GM12878 (cell line): ENCODE measurements at regions not wholly inside any gene's neighbourhood (a gene's known extent, or its start where the extent isn't known, plus 50 kb on each side); places are given as distances from the start of the nearest gene placed in this dataset.

Experiments
- ATAC-seq: fragments of 200-7000 bp; cut with Tn5 transposase; 3 replicates; pipeline ENCODE4 v1.9.1; 2020; ENCODE audit warnings: mild to moderate bottlenecking, moderate library complexity
- BruUV-seq: library from RNA; stranded (reverse); fragments of 400-500 nt; replicated peaks from 2 replicates; lab custom pipeline; 2021; lab: Mats Ljungman, UMichigan
- CTCF ChIA-PET: fragments of 300-600 bp; sonication (Branson Sonifier 250); formaldehyde crosslinking; extraction: SDS; loops from one replicate; lab custom pipeline; 2021; ENCODE audit warnings: inconsistent platforms; lab: Yijun Ruan, JAX
- POLR2A ChIA-PET: fragments of 350-600 bp; formaldehyde crosslinking; extraction: SDS; loops from one replicate; lab custom pipeline; 2021; ENCODE audit warnings: inconsistent platforms; lab: Charles Lee
- RAD21 ChIA-PET: fragments of 300-600 bp; sonication (Branson Sonifier 250); formaldehyde crosslinking; loops from one replicate; lab custom pipeline; 2023; ENCODE audit warnings: antibody characterized with exemption; ENCODE audit not compliant: unreplicated experiment; lab: Charles Lee
- SMC1A ChIA-PET: fragments of 300-600 bp; sonication (Branson Sonifier 250); formaldehyde crosslinking; loops from one replicate; lab custom pipeline; 2023; ENCODE audit not compliant: unreplicated experiment, uncharacterized antibody; lab: Charles Lee
- DNase-seq: peaks from one replicate; pipeline ENCODE4 v3.0.0-alpha.2; 2011; ENCODE audit warnings: low read depth, low spot score
- FAIRE-seq: peaks from 3 replicates; lab custom pipeline; 2011; peaks lifted over from hg19 to GRCh38; lab: Jason Lieb, UNC
- H2AFZ ChIP-seq: 2 replicates; pipeline ENCODE4 v1.6.0; 2011; ENCODE audit warnings: low read depth, low read length, control low read depth; ENCODE audit not compliant: control insufficient read depth
- H3K27ac ChIP-seq: 2 replicates; pipeline ENCODE4 v1.5.1; 2011; ENCODE audit warnings: control low read depth; ENCODE audit not compliant: control insufficient read depth, insufficient read depth
- H3K27me3 ChIP-seq, 2 experiments: replicated peaks in 1 of 2; 2 replicates each; pipeline versions ENCODE4 v1.6.0 to v1.6.1; 2011; ENCODE audit warnings: low read length in 1 of 2; ENCODE audit not compliant: control insufficient read depth in 2 of 2, insufficient read depth in 2 of 2
- H3K36me3 ChIP-seq, 2 experiments: 2 replicates each; pipeline ENCODE4 v1.5.1; 2011; ENCODE audit warnings: low read length in 1 of 2; ENCODE audit not compliant: control insufficient read depth in 2 of 2, insufficient read depth in 2 of 2
- H3K4me1 ChIP-seq: 2 replicates; pipeline ENCODE4 v1.6.1; 2011; ENCODE audit warnings: mild to moderate bottlenecking, low read length, moderate library complexity, mixed read lengths; ENCODE audit not compliant: control insufficient read depth, insufficient read depth
- H3K4me2 ChIP-seq: 2 replicates; pipeline ENCODE4 v1.6.0; 2011; ENCODE audit warnings: control low read depth; ENCODE audit not compliant: control insufficient read depth, insufficient read depth
- H3K4me3 ChIP-seq: fragments of 200-600 bp; sonication (generic); 2 replicates; pipeline ENCODE4 v1.5.1; 2016
- H3K79me2 ChIP-seq: 2 replicates; pipeline ENCODE4 v1.6.0; 2011; ENCODE audit warnings: low read length; ENCODE audit not compliant: control insufficient read depth, insufficient read depth
- H3K9ac ChIP-seq: 2 replicates; pipeline ENCODE4 v1.8.0; 2011; ENCODE audit warnings: low read length, control low read depth, mixed read lengths; ENCODE audit not compliant: control insufficient read depth, insufficient read depth
- H3K9me3 ChIP-seq: replicated peaks from 3 replicates; pipeline ENCODE4 v1.5.1; 2011; ENCODE audit warnings: mild to moderate bottlenecking, low read length; ENCODE audit not compliant: control insufficient read depth, insufficient read depth
- H4K20me1 ChIP-seq: 2 replicates; pipeline ENCODE4 v1.6.0; 2011; ENCODE audit not compliant: control insufficient read depth, insufficient read depth
- CEBPB ChIP-seq, 2 experiments: fragments of 150-350 bp in 1 of 2; IDR thresholded peaks; 2 replicates each; pipeline ENCODE4 v1.6.1; 2012 to 2014; ENCODE audit warnings: low read depth in 2 of 2, low read length in 2 of 2, borderline replicate concordance in 1 of 2, inconsistent platforms in 1 of 2
- CTCF ChIP-seq, 3 experiments: IDR thresholded peaks in 2 of 3; conservative IDR thresholded peaks in 1 of 3; 2 replicates each; pipeline ENCODE4 v1.5.1; 2011; ENCODE audit warnings: low read depth in 3 of 3, low read length in 3 of 3, mild to moderate bottlenecking in 3 of 3, control low read depth in 2 of 3, moderate library complexity in 2 of 3, inconsistent platforms in 1 of 3, mixed read lengths in 1 of 3; ENCODE audit not compliant: control insufficient read depth in 2 of 3, insufficient read depth in 1 of 3; ENCODE audit errors: extremely low read depth in 1 of 3
- FOXK2 ChIP-seq: fragments of 450-650 bp; IDR thresholded peaks from 2 replicates; pipeline ENCODE4 v1.6.1; 2017; ENCODE audit warnings: mild to moderate bottlenecking, moderate library complexity
- FOXM1 ChIP-seq: IDR thresholded peaks from 2 replicates; pipeline ENCODE4 v1.6.1; 2012; ENCODE audit warnings: low read depth, mild to moderate bottlenecking, inconsistent platforms, low read length, moderate library complexity
- GABPA ChIP-seq: IDR thresholded peaks from 2 replicates; pipeline ENCODE4 v1.6.1; 2014; ENCODE audit warnings: antibody characterized with exemption, low read depth, mild to moderate bottlenecking, inconsistent platforms
- JUND ChIP-seq: IDR thresholded peaks from 2 replicates; pipeline ENCODE4 v1.6.1; 2012; ENCODE audit warnings: low read depth, mild to moderate bottlenecking, low read length, improper control_type of control experiment, moderate library complexity
- PAX5 ChIP-seq: IDR thresholded peaks from 2 replicates; pipeline ENCODE4 v1.6.1; 2011; ENCODE audit warnings: low read depth, low read length, borderline replicate concordance
- PML ChIP-seq: IDR thresholded peaks from 2 replicates; pipeline ENCODE4 v1.6.1; 2012; ENCODE audit warnings: low read length, inconsistent platforms
- PRDM15 ChIP-seq: fragments of 450-650 bp; formaldehyde crosslinking; IDR thresholded peaks from 2 replicates; pipeline ENCODE4 v1.4.0; 2020; ENCODE audit warnings: mild to moderate bottlenecking, moderate library complexity
- RCOR1 ChIP-seq: conservative IDR thresholded peaks from 2 replicates; pipeline ENCODE4 v1.6.1; 2012; ENCODE audit warnings: low read depth, low read length, improper control_type of control experiment
- SIX5 ChIP-seq: IDR thresholded peaks from 2 replicates; pipeline ENCODE4 v1.6.1; 2011; ENCODE audit warnings: mild to moderate bottlenecking, low read depth, low read length, moderate library complexity; ENCODE audit not compliant: severe bottlenecking
- SPI1 ChIP-seq: IDR thresholded peaks from 2 replicates; pipeline ENCODE4 v1.6.1; 2011; ENCODE audit warnings: low read depth, mild to moderate bottlenecking, low read length, moderate library complexity, borderline replicate concordance; ENCODE audit not compliant: insufficient read depth
- STAT3 ChIP-seq: IDR thresholded peaks from 2 replicates; pipeline ENCODE4 v1.6.1; 2011; ENCODE audit warnings: low read depth, low read length, improper control_type of control experiment
- TARDBP ChIP-seq: IDR thresholded peaks from 2 replicates; pipeline ENCODE4 v1.6.1; 2016; ENCODE audit warnings: borderline replicate concordance
- ZNF207 ChIP-seq: fragments of 450-650 bp; IDR thresholded peaks from 2 replicates; pipeline ENCODE4 v1.6.1; 2014; ENCODE audit warnings: antibody characterized with exemption, mild to moderate bottlenecking, borderline replicate concordance
- WGBS: methylation state at CpG from one replicate; pipeline ENCODE4 v1.1.6; 2016; ENCODE audit warnings: low lambda C conversion rate; ENCODE audit not compliant: insufficient replicate concordance, insufficient coverage; ENCODE audit errors: missing lambda C conversion rate; 5-methylcytosine and 5-hydroxymethylcytosine counted together
- in situ Hi-C: fragments of 300-500 bp; cut with MboI; formaldehyde crosslinking; loops from 9 replicates; pipeline ENCODE4 v1.14.3; 2018; ENCODE audit warnings: mixed read lengths
- intact Hi-C: fragments of 100-400 bp; cut with micrococcal nuclease; formaldehyde crosslinking; loops from one replicate; pipeline ENCODE4 v1.14.2; 2022; ENCODE audit not compliant: unreplicated experiment

GRCh38 chr1:4083231-4084047 lies 183.4 kb upstream of the C1orf174 start:
- FAIRE-seq, result no peak
- WGBS, result 38% methylated on average over 18 of the region's 18 CpGs
- H4K20me1 ChIP-seq, result no peaks in the 10 kb centered on the region
- BruUV-seq, result no TSS peak
- H3K4me1 ChIP-seq, result no peaks in the 10 kb centered on the region
- ChIA-PET SMC1A (no interaction called here), RAD21 (no interaction called here), POLR2A (no interaction called here), CTCF (no interaction called here)
- no peak overlapping the region for H3K4me3 ChIP-seq
- in situ Hi-C loops, result no loop called here
- no peaks in the 10 kb centered on the region for H3K36me3 ChIP-seq
- no peak overlapping the region for H3K27ac ChIP-seq
- ATAC-seq, result no peak
- no peak overlapping the region for H3K9ac ChIP-seq
- intact Hi-C loops, result no loop called here
- no peaks in the 10 kb centered on the region for H3K27me3 ChIP-seq
- TF ChIP-seq JUND (no peak), CTCF (IDR thresholded peaks at IDR 0.05 in 2 of 3, conservative IDR thresholded peaks at IDR 0.05 in 1 of 3; ENCODE audit: control insufficient read depth in 2 of 3, extremely low read depth in 1 of 3, insufficient read depth in 1 of 3, low read depth in 3 of 3, low read length in 3 of 3) (no peak), CEBPB (IDR thresholded peaks at IDR 0.05; ENCODE audit: borderline replicate concordance in 1 of 2, low read depth in 2 of 2, low read length in 2 of 2) (no peak), STAT3 (no peak), FOXK2 (no peak), ZNF207 (no peak), PAX5 (no peak), SPI1 (no peak), SIX5 (no peak), TARDBP (no peak), FOXM1 (no peak), PRDM15 (CRISPR knock-in tag) (no peak), RCOR1 (no peak), PML (no peak), GABPA (no peak)
- H3K9me3 ChIP-seq, result no peaks in the 10 kb centered on the region; the same call in 2 of the 3 replicates
- no peak overlapping the region for H3K4me2 ChIP-seq
- no peaks in the 10 kb centered on the region for H3K79me2 ChIP-seq
- DNase-seq, result no peak
- H2AFZ ChIP-seq, result no peak overlapping the region
